Stimulated activated CD4-positive, alpha-beta T cell treated with anti-CD3 and anti-CD28 coated beads, Interleukin-2, amount 100 ng/mL, for 24 hours (primary cell): ENCODE measurements at regions not wholly inside any gene's neighbourhood (a gene's known extent, or its start where the extent isn't known, plus 50 kb on each side); places are given as distances from the start of the nearest gene placed in this dataset.

Source experiments
- DNase-seq, 2 donors: peaks; one replicate each; pipeline ENCODE4 v3.0.0-alpha.2; 2020

- DNase-seq = no peak
These were observed 287.4 kb upstream of the SNX7 start for GRCh38 chr1:98374098-98374497.

DNA sequence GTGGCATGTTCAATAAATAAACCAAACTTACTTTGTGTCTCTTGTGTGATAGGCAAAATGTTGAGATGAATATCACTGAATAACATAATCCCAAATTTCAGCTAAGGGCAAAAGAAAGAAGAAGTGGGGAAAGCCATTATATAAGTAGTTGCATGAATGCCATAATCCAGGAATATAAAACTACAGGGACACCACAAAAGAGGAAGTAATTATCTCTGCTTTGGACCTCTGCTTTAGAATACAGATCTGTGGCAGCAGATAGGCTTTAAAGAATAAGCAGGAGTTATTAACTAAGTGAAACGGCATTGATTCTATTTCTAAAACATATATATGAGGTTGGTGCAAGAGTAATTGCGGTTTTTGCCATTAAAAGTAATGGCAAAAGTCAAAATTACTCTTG lies 288.5 kb upstream of the SNX7 start:
- no peak for DNase-seq

DNA sequence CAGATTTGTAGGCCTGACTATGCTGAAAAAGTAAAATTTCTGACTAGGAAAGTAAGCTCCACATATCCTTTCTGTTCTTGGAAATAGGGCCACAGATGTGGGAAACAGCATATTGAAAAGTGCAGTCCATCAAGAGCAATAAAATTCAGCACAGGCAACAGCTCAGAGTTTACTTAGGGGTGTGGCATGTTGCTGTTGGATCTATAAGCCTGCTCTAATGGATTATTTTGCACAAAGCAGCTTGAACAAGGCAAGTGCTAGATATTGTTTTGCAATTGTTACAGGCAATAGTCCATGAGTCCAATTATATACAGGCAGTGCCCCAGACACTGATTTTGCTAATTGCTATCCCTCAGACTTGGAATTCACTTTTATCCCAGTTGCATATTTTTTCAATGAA lies 289.8 kb upstream of the SNX7 start:
- DNase-seq = no peak

DNA sequence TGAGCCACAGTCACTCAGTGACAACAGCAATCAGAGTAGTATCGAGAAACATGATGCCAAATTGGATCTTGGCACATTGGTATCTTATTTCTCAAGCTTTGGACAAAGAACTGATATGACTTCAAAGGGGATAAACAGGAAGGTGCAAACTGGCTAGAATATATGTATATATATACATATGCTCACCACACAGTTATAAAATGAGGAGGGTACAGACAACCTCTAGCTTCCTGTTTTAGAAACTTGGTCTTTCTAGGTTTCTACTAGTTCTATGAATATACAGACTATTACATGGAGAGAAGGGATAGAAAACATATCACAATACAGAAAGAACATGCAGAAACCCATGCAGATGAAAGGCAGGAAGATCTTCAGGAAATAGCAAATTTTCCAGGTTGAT lies 292.1 kb upstream of the SNX7 start:
- no peak for DNase-seq

DNA sequence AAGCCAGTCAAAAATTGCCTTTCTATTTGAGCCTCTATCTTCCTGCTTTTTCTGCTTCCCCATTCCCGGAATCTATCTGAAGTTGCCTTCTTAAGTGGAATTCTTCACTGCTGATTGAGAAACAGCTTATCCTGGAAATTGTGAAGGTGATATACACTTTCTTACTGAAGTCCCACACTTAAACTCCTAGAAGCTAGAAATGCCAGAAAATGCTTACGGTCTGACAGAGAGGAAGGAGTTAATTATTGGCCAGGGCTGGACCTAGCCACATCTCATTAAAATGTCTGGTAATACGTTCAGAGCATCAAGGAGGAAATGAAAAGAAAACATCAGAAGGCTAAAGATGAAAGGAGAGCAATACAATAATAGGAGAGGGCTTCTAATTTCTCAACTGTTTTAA lies 292.5 kb upstream of the SNX7 start:
- no peak for DNase-seq

DNA sequence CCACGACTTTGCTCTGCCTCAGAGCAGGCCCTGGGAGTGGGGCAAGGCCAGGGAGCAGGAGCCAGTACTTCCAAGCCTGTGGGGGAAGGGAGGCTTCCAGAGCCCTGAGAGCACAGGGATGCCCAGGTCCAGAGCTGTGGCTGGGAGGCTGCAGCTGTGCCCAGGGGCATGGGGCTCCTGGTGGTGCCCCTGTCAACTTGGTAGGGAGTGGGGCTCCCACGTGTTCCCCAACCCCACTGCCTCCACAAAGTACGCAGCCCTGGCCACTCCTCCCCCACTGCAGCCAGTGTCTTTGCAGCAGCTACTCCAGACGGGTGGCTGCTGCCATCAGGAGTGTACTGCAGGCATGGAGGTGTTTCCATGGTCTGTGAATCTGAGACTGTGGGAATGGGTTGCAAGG lies 294.1 kb upstream of the SNX7 start:
- no peak for DNase-seq

- no peak for DNase-seq
These were observed 295.2 kb upstream of the SNX7 start for GRCh38 chr1:98366343-98366742.

DNA sequence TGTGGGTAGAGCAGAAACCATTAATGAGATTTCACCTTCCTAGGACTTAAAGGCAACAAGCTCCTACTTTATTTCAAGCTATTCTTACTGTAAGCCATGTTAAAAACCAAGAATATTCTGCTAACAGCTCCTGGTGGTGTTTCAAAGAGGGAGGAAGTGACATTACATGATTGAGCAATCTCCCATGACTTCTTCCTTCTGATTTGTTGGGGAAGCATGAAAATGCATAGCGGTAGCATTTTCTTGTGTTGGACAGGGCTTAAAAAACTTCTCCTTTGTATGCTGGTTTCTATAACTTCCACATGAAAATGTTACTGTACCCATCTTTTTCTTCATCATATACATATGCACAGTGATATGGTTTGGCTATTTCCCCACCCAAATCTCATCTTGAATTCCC lies 297.0 kb upstream of the SNX7 start:
- no peak for DNase-seq

- DNase-seq = no peak
These were observed 300.7 kb upstream of the SNX7 start for GRCh38 chr1:98360864-98361263.

DNA sequence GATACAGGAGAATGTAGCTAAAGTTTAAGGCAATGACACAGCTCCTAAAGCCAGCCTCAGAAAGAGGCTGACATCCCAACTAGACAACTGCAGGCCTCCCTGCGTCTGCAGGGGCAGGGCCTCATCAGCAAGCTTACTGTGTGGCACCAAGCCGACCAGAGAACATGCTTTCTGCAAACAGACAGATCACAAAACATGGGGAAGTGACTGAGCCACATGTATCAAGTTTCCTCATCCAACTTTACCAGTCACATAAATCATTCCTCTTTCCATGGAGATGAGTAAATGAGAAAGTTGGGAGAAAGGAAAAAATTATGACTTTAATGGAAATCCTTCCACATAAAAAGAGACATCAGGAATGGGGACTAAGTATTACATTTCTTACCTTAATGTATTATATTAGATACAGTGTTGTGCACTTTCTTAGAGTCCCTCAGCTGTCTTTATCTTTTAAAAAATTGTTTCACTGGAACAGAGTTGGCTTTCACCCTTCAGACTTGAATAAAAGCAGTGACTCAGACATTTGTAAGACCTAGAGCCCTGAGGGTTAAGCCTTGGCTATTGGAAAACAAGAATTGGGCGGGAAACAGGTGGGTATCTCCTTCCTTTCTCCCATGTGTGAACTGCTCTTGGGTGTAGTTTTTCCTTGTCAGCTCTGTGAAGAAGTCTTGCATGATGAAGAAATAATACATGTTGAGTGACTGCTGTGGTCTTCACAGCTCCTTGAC lies 305.7 kb upstream of the SNX7 start:
- DNase-seq = no peak

DNA sequence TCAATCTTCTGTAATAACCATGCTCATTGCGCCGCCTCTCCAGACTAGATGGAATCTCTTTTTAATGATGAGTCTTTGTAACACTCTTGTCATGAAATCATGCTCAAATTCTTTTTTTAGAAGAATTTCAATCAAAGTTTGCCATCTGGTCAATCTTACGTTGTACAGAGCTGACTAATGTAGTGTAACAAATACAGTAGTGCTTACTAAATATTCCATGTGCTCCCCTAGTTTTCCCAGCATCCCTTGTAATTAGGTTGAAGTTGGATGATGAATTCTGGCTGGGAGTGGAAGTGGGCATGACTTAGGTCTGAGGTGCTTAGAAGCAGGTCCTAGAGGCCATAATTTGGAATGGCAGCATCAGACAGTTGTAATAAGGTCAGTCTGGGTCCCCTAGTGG lies 309.1 kb upstream of the SNX7 start:
- no peak for DNase-seq

GRCh38 chr1:98351561-98351960 lies 310.0 kb upstream of the SNX7 start:
- no peak for DNase-seq

- DNase-seq = no peak
These were observed 316.1 kb upstream of the SNX7 start for GRCh38 chr1:98345417-98345816.

DNA sequence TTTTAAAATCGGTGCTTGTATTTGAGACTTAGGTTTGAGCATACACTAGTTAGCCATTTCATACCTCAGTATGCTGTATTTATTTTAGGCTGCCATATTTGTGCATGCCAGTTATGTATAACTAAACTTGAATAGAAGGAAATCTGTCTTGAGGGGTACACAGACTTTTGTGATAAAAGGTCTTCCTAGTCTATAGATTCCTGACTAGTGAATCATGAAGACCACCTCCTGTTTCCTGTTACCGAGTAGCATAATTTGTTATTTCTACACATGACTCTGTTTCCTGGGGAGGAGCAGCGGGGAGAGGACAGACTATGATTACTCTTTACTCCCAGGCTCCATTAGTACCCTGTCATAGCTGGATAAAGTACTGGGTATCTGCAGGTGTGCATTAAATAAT lies 316.8 kb upstream of the SNX7 start:
- DNase-seq = no peak

GRCh38 chr1:98342566-98342965 lies 319.0 kb upstream of the SNX7 start:
- DNase-seq = no peak

DNA sequence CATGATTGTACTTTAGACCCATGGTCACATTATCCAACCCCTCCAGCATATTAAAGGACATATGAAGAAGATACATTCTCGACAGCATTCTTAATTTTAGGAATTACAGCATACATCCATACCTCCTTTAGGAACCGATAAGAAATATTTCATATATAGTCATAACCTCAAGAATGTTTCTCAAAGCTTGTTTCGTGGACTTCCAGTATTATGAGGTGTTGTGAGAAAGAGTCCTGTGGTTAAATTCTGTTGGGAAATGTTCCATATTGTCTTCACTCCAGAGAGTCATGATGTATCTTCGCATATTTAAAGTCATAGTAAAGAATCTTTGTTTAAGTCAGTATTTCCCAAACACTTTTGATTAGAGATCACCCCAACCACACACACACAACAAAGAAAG lies 321.0 kb upstream of the SNX7 start:
- no peak for DNase-seq

DNA sequence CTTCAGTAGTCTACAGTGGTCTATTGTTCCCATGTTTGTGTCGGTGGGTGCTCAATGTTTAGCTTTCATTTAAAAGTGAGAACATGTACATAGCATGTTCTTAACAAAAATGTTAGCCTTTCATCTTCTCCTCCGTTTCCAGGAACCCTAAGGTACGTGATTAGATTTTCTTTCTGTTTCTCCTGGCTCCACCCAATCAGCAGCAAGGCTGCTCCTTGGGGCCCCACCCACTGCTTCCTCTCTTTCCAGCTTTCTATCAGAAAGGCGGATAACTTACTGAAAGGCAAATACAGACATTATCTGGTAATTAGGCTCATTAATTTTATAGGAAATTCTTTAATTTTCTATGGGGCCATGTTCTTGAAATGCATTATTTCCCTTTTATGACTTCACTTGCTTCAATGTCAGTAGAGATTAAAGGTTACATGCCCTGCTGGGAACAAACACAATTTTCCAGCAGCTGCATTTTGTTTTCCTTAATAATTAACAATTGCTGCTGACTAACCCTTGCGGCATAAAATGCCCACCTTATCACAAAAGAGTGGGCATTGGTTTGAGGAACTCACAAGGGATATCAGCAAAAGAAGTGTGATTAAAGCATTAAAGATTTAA lies 324.9 kb upstream of the SNX7 start:
- no peak for DNase-seq

DNA sequence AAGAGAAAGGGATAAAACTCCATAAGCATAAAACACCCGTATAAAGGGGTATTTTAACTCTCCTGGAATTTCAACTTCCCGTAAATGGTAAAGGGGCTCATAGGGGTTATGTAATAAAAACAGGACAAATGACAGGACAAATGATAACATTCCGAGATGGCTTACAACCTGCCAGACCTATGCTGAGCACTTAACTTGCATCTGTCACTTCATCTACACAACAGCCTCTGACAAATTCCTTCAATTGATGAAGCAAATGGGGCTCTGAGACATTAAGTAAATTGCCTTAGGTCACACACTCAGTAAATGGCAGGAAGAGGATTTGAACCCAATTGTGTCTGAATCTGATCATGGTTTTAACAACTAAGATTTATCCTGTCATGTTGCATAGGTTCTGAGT lies 327.6 kb upstream of the SNX7 start:
- DNase-seq = no peak

DNA sequence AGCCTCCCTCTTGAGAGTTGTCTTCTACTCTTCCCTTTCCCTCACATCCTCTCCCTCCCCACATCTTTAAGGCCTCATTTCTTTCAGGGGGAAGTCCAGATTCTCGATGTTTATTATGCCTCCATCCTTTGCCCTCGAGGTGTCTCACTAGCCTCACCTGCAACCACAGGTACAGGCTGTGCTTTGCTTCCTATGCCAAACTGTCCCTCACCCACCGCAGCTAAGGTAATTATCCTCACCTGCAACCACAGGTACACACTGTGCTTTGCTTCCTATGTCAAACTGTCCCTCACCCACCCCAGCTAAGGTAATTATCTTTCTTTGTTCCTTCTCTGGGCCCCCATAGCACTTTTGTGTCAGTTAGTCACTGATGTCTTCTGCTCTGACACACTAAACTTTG lies 328.1 kb upstream of the SNX7 start:
- DNase-seq = no peak

GRCh38 chr1:98331718-98332311 lies 329.7 kb upstream of the SNX7 start:
- no peak for DNase-seq

- no peak for DNase-seq
These were observed 330.3 kb upstream of the SNX7 start for GRCh38 chr1:98331243-98331642.

- no peak for DNase-seq
These were observed 331.3 kb upstream of the SNX7 start for GRCh38 chr1:98330224-98330623.

DNA sequence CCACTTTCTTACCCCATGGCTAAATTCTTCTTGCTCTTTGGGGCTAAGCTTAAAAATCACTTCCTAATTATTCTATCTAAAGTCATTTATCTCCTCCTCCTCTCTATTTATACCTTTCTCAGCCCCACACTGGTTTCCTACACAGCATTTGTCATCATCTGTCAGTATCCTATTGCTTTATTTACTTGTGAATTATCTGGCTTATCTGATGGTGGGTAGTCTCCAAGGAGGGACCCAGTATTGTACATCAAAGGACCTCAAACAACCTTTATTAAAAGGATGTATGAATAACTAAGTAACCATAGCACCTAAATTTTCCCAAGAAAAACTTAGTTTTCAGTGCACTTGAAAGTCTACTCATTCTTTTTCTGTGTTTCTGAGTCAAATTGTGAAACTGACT lies 332.7 kb upstream of the SNX7 start:
- DNase-seq = no peak

DNA sequence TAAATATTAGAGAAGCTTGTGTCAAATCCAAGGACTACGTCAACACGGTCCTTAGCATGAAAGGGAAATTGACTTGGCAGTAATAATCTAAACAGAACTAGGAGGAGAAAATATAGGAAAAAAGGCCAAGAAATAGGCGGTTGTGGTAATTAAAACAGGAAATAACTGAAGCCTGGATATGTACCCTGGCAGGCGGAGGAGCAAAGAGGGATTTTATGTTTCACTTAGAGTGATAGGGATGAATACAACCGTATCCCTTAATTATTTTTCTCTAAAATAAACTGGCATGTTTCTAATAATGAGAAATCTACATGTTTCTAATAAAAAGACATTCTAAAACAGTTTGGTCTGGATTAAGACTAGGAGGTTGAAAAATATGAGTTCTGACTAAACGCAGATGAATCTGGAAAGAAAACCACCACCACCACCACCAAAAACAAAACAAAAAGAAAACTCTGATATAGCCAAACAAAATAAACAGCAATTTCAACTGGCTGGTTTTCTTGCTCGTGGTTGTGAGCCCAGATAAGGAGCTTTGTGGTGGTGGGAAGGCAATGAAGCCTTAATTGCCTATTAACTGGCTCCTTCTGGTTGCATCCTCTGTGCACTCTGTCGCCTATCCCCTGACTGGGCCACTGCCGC lies 334.2 kb upstream of the SNX7 start:
- no peak for DNase-seq
